SKM-1 (cell line): ENCODE measurements at regions not wholly inside any gene's neighbourhood (a gene's known extent, or its start where the extent isn't known, plus 50 kb on each side); places are given as distances from the start of the nearest gene placed in this dataset.

Source experiments
- DNase-seq: peaks from one replicate; lab custom pipeline; 2025; ENCODE audit not compliant: unreplicated experiment; lab: John Stamatoyannopoulos, UW

DNA sequence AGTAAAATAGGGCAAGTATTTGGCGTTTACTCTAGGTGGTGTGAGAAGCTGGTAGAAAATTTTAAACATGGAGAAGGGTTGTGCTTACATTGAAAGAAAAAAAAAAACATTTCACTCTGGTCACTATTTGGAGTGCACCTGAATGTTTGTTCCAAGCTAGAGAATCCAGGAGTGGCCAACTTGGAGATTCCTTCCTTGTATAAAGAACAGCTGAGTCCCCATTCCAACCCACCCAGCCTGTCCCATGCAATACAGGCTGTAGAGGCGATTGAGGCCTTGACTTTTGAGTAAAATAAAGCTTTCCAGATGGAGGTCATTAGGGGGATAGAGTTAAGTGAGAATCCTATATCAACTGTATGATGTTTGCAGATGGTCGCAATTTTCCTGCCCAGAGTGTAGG, 203.8 kb upstream of the SYT4 start:
- no peak for DNase-seq

DNA sequence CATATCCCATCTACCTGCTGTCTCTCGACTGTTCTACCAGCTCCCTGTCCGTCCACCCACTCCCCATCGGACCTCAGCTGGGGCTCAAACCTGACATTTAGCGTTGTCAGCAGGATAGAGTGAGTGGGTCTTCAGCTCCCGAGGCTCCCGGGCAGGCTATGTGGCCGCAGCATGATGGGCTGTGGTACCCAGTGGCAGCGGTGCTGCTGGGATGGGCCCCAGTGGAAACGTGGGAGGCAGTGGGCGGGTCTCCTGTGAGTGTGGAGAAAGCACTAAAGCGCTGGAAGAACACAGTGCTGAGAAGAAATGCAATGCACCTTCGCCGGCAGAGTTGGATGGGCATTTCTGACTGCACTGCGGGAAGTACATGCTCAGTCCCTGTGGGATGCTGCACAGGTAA, 204.8 kb upstream of the SYT4 start:
- no peak for DNase-seq

DNA sequence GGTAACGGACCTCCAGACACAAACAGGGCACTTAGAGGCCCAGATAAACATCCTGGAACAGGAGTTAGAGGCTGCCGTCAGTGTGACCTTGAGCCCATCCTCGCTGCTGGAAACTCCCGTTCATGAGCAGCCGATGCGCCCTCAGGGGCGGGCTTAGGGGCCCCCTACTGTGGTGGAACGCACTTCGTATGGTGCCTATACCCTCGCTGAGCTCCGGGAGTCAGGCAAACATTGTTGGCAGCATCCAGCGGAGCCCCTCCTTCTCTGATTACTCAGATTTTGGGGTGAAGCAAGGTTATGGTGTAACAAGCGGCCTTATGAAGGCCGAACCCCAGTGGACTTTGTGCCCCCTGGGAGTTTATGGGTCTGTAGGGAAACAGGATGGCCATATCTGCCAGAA, 205.3 kb upstream of the SYT4 start:
- DNase-seq, result no peak

DNA sequence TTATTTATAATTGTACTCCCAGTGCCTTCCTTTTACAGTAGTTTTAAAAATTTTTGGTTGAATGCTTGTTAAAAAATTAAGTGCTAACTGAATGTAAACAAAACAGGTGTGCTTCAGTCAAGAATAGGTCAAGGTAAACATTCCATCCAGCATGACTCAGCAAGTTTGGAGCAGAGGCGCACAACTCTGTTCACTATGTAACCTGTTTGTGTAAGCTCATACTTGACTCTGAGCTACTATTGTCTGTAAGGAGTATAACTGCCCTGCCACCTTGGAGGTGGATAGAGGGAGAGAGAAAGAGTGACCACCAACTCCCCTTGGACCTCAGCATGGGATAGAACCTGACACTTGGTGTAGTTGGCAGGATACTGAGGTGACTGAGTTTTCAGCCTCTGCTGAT, 207.4 kb upstream of the SYT4 start:
- no peak for DNase-seq

DNA sequence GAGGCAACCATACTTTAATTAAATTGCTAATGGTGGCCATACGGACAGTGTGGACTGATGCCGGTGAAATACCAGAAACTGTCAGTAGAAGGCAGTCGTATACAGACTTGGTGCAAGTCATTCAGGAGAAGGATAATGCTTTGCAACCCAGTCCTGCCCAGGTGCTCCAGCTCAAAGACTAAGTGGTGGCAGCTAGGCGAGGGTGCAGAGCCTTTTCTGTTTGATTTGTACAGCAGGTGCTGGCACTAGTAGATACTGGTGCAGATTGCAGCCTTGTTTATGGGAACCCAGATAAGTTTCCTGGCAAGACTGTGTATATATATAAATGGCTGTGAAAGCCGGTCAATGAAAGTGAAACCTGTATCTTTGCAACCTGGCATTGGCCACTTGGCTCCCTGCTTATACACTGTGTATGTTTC, 208.3 kb upstream of the SYT4 start:
- no peak for DNase-seq

DNA sequence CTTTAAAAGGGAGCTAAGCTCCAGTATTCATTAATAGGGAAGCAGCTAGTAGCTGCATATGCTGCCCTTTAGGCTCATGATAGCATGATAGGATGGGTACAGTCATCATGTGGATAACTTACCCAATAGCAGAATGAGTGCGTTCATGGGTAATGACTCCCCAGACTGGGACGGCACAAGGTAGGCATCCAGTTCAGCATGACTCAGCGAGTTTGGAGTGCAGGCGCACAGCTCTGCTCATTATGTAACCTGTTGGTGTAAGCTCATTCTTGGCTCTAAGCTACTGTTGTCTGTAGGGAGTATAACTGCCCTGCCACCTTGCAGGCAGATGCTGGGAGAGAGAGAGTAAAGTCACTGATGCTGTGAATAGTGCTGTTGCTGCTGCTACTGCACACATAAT, 209.2 kb upstream of the SYT4 start:
- no peak for DNase-seq

DNA sequence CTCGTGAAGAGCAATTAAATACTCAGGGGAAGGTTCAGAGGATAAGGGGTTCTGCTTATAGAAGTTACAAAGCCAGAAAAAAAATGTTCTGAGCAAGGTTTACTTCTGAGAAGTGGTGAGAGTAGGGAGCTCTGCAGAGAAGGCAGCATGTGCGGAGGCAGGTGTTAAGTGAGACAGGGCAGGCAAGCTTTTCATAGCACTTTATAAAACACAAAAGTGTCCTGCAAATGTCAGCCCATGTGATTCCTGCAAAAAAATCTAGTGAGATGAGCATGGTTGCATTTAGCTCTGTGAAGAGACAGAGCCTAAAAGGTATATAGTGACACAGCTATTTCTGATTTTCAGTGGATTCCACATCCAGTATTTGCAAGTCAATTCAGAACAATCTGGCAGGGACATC, 223.8 kb upstream of the SYT4 start:
- DNase-seq, result no peak

DNA sequence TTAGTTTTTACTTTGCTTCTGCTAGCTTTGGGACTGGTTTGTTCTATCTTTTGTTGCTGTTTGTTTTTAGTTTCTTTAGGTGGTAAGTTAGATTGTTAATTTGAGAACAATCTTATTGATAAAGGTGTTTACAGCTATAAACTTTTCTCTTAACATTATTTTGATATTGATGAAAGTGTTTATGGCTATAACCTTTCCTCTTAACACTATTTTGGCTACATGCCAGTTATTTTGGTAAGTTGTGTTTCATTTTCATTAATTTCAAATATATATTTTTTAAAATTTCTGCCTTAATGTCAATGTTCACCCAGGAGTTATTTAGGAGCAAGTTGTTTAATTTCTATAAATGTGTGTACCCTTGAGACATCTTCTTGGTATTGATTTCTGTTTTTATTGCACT, 229.6 kb upstream of the SYT4 start:
- DNase-seq, result no peak

DNA sequence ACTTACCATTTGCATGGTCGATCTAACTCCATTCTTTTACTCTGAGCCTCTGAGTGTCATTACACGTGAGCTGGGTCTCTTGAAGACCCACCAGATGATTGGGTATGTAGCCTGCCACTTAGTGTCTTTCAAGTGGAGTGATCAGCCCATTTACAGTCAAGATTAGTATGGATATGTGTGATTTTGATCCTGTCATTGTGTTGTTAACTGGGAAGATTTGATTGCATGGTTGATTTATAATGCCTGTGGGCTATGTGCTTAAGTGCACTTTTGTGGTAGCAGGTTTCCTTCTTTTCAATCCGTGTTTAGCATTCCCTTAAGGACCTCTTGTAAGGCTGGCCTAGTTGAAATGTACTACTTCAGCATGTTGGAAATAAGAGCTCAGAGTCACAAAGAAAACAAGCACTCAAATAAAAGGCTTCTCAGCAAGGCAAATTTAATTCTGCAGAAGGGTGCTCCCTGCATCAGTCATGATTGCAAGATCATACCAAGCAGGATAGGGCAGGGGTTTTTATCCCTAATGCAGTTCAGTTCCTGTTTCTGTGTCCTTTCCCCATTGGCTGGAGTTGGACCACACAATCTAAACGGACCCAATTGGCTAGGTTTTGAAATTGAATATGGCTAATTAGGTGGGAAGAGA, 230.7 kb upstream of the SYT4 start:
- DNase-seq, result no peak

DNA sequence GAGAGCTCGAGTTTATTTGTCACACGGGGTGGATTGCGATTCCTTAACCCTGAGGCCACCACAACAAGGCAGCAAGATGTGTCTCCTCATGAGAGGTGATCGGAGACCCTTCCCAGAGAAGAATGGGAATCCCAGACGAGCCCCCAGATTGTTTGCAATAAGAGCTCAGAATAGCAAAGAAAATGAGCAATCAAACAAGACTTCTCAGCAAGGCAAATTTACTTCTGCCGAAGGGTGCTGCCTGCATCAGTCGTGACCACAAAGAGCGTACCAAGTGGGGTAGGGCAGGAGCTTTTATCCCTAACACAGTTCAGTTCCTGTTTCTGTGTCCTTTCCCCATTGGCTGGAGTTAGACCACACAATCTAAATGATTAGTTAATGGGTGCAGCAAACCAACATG, 237.5 kb upstream of the SYT4 start:
- no peak for DNase-seq

DNA sequence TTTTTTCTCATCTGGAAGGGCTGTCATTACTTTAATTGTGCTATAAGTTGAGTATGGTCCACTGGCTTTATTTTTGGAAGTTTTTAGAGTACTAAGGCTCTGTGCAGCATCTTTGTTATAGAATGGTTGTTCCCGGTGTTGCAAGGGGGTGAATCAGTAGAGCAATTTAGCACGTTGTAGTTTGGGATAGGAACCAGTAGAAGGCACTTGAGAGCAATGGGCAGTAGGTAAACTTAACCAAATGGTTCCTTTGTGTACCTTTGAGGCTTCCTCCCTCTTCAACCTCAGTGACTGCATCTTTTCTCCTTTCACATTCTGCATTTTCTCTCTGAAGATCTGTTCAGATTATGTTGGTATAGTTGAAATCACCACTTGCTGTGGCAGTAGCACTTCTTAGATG, 238.2 kb upstream of the SYT4 start:
- DNase-seq, result no peak

DNA sequence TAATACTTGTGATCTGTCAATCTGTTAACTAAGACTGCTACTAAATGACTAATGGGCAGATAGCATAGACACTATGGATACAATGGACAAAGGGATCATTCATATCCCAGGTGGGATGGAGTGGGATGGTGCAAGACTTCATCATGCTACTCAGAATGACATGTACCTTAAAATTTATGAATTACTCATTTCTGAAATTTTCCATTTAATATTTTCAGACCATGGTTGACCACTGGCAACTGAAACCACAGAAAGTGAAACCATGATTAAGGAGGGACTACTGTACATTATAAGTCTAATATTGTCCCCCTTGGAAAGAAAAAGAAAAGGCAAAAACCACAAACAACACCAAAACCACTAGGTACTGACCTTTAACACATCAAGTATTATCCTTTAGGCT, 247.0 kb upstream of the SYT4 start:
- no peak for DNase-seq

DNA sequence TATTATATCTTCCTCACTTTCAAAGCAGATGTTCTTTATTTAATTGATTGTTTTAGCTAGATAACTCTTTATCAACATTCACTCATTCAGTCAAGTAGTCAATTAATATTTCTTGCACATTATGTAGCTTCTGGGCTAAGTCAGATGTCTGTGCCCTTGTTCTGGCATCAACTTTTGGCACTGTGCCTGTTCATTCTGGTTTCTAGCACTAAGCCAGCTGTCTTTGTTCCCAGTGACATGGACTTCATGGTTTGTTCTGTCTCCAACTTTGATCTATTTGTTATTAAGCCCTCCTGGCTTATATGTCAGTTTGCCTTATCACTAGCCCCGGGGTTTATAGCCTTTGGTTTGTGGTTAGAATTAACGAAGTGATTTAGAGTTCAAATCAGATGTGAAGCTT, 247.9 kb upstream of the SYT4 start:
- no peak for DNase-seq

DNA sequence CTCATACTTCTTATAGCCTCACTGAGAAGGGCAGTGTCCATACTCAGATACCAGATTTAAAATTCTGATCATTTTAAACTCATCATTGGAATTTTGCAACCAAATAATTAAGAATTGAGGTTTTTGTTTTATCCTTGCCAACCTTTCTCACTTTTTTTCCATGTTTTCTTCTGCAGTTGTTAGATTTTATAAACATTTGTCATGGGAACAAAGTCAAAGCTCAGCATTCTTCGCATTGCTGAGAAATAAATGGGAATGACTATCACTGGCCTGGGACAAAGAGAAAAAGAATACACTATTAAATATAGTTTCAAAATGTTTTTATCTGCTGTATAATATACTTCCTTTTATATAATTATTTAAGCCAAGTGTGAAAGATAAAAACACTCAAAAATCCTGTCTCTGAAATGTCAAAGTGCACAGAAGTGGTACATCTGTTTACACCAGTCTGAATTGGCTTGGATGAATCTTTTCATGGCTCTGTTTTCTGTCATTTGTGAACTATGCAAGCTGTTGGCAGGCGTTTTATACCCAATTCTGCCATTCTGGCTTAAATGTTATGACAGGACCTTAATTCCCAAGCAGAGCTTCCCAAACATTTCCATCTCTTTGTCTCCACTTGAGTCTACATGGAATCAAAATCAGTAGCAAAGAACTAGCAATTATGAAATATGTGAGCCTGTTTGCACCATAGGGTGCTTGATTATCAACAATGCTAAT, 249.3 kb upstream of the SYT4 start:
- no peak for DNase-seq

DNA sequence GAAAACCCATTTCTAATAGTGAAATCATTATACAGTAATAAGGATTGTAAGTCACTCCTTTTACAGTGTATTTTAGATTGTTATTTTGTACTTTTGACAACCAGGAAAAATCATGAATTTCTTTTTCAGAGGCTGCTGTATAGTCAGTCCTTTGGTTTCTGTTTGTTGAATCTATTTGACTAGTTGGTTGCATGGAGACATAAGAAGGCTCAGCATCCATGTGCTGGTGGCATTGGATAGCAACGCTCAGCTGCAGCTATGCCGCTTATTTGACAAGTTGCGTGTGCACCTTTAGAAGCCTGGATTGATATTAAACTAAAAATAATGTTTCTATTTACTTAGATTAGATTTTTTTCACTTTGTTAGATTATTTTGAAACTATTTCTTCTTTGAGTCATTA, 254.1 kb upstream of the SYT4 start:
- no peak for DNase-seq

DNA sequence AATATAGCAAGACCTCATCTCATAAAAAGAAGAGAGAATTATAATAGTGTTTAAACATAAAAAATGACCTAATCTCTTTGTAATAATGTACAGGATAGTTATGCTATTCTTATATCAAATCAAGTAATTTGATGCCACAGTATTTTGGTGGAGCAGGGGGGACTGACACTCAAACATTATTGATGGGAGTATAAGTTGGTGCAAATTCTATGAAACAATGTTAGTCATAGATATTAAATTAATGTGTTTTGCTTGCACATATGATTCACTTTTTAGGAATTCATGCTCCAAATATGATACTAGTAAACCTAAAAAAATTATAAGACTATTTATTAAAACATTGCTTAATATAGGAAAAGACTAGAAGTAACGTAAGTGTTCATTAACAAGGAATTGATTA, 256.1 kb upstream of the SYT4 start:
- DNase-seq, result no peak

DNA sequence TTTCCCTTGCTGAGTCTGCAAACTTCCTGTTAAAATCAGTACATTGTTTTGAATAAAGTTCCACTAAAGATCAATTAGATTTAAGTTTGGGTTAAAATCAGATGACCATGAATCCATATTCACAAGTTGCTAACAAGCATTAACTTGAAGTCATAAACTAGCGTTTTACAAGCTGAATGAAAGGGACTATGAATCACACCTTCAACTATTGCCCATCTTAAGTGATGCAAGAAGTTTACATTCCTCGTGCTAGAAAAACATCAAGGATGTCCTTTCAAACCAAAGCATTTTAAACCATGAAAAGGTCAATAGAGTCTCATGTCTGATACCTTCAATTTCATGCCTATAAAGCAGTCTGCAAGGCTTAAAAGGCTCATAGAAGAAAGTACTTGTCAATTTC, 257.2 kb upstream of the SYT4 start:
- DNase-seq, result no peak

DNA sequence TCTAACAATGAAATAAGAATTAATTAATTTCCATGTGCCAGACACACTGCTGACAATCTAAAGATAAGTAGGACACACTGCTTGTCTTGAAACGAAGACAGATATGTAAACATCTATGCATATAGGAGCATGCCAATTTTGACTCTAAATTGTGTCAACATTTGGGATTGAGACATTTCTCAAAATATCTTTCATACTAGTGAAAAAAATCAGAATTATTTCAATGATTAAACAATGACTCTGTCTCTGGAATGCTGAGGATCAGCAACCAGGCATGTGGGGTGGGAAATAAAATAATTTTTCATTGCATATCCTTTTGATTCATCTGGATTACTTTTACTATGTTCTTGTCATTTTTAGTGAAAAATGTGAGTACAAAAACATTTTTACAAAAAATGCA, 262.6 kb upstream of the SYT4 start:
- no peak for DNase-seq

DNA sequence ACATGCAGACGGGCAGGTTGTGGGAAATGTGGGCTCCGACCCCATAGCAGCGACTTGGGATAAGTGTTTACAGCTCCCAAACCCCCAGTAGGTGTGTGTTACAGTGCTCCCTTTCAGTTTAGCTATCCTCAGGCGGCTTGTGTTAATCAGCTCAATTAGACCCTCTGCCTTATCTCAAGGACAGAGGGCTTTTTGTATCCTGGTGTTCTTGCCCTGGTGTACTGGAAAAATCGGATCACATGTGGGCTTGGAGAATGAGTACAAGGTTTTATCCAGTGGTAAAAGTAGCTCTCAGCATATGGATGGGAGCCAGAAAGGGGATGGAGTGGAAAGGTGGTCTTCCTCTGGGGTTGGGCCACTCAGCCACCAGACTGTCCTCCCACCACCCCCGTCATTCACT, 264.7 kb upstream of the SYT4 start:
- DNase-seq, result no peak

DNA sequence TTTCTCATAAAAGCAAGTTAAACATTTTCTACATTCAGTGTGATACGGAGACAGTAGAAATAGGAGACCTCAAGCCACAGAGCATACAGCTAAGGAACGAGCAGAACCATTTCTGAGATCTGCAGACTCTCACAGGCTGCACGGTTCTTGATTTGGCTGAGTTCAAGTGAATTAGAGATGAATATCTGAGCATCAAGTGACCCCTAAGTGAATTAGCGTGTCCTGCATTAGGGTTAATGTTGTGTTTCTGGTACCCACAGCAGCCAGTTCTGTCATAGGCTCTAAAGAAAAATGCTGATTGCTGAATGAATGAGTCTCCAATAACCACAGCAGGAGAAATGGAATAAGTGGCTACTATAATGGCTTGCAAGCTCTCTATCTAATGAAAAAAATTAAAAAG, 265.9 kb upstream of the SYT4 start:
- no peak for DNase-seq

DNA sequence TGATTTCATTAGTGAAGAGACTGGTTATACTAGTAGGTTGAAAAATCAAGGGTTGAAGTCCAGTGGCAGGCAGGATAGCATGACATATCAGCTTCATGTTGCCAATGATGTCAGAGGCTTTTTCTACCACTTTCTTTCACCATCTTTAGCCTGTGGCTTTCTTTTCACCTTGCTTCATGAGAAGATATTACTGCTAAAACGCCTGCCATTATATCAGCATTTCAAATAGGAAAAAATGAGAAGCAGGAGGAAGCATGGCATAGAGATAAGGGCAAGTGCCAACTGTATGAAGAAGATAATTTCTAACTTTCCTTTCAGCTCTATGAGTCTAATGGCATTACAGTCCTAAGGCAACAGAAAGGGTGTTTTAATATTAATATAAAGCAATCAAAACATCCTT, 270.2 kb upstream of the SYT4 start:
- no peak for DNase-seq

DNA sequence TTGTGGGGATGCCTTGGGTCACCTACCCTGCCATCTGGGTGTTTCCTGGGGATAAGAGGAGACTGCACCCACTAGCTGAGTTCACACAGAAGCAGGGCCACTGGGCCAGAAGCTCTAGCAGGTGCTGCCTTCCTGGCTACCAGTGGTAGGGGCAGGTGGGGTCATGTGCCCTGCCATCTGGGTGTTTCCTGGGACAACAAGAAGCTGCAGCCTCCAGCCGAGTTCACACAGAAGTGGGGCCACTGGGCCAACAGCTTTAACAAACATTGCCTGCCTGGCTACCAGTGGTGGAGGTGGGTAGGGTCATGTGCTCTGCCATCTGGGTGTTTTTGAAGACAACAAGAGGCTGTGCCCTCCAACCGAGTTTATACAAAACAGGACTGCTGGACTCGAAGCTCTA, 282.2 kb upstream of the SYT4 start:
- no peak for DNase-seq

DNA sequence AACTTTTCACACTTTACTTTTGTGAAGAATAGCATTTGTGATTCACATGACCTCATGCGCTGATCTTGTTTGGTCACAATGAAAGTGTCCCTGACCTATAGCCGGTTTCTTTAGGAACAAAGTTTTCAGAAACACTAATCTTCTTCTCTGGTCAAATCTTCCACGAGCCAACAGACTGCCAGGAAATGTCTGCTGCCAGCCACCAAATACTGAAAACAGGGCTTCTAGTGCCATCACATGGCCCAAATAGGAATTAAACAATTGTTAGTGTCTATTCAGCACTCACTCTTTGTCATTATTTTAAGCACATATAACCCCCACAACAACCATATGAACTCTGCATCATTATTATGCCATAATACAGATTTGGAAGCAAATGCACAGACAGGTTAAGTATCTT, 286.5 kb upstream of the SYT4 start:
- peak; percentile 8 for DNase-seq
